HEK293 (cell line): ENCODE measurements at regions not wholly inside any gene's neighbourhood (a gene's known extent, or its start where the extent isn't known, plus 50 kb on each side); places are given as distances from the start of the nearest gene placed in this dataset.

ENCODE experiments used
- CTCF ChIA-PET: fragments of 350-600 bp; formaldehyde crosslinking; extraction: SDS; loops from one replicate; lab custom pipeline; 2021; ENCODE audit warnings: antibody characterized with exemption; lab: Yijun Ruan, JAX
- POLR2A ChIA-PET: fragments of 300-600 bp; formaldehyde crosslinking; extraction: SDS; loops from one replicate; lab custom pipeline; 2020; ENCODE audit warnings: antibody characterized with exemption, inconsistent platforms; lab: Yijun Ruan, JAX
- H3K27ac ChIP-seq: fragments of 200-500 bp; sonication (Bioruptor generic); 2 replicates; pipeline ENCODE4 v1.5.1; 2014; ENCODE audit warnings: low read depth, low read length, control low read depth, inconsistent platforms; ENCODE audit errors: extremely low read depth
- H3K36me3 ChIP-seq, 2 experiments: fragments of 200-500 bp in 1 of 2; sonication (Bioruptor generic) in 1 of 2; 1 replicate in 1 of 2; 2 replicates in 1 of 2; pipeline ENCODE4 v1.5.1; 2014 to 2017; ENCODE audit warnings: inconsistent platforms in 2 of 2, low read length in 2 of 2; ENCODE audit not compliant: control insufficient read depth in 2 of 2, insufficient read depth in 1 of 2
- H3K4me1 ChIP-seq: fragments of 200-500 bp; sonication (Bioruptor generic); 2 replicates; pipeline ENCODE4 v1.5.1; 2014; ENCODE audit warnings: mild to moderate bottlenecking, low read length, inconsistent platforms; ENCODE audit not compliant: control insufficient read depth, insufficient read depth
- H3K4me3 ChIP-seq: 2 replicates; pipeline ENCODE4 v1.5.1; 2011; ENCODE audit warnings: low read depth, mild to moderate bottlenecking, control low read depth, low read length, moderate library complexity
- H3K9me3 ChIP-seq: fragments of 200-500 bp; sonication (Bioruptor generic); 2 replicates; pipeline ENCODE4 v1.5.1; 2014; ENCODE audit warnings: low read depth, low read length, inconsistent platforms; ENCODE audit not compliant: control insufficient read depth, insufficient read depth
- BCL11B ChIP-seq: fragments of 450-650 bp; formaldehyde crosslinking; IDR thresholded peaks from 2 replicates; pipeline ENCODE4 v1.5.1; 2016; ENCODE audit warnings: low read depth, missing biosample characterization, missing genetic modification characterization
- GLI2 ChIP-seq: fragments of 450-650 bp; formaldehyde crosslinking; IDR thresholded peaks from 2 replicates; pipeline ENCODE4; 2017; ENCODE audit warnings: missing biosample characterization, missing genetic modification characterization, low read depth, borderline replicate concordance
- PBX3 ChIP-seq: sonication (generic); formaldehyde crosslinking; IDR thresholded peaks from 2 replicates; pipeline ENCODE4 v1.8.1; 2022; ENCODE audit warnings: mild to moderate bottlenecking, moderate library complexity, missing genetic modification reagents
- SP2 ChIP-seq: fragments of 450-650 bp; formaldehyde crosslinking; IDR thresholded peaks from 2 replicates; pipeline ENCODE4 v1.5.1; 2016; ENCODE audit warnings: missing biosample characterization, missing genetic modification characterization
- YY1 ChIP-seq: fragments of 450-650 bp; formaldehyde crosslinking; IDR thresholded peaks from 2 replicates; pipeline ENCODE4 v1.5.1; 2018; ENCODE audit warnings: missing biosample characterization, missing genetic modification characterization
- ZNF146 ChIP-seq: fragments of 450-650 bp; formaldehyde crosslinking; IDR thresholded peaks from 2 replicates; pipeline ENCODE4 v1.5.1; 2016; ENCODE audit warnings: missing biosample characterization, missing genetic modification characterization
- ZNF169 ChIP-seq: fragments of 450-650 bp; formaldehyde crosslinking; IDR thresholded peaks from 2 replicates; pipeline ENCODE4 v1.5.1; 2016; ENCODE audit warnings: missing biosample characterization, missing genetic modification characterization
- ZNF184 ChIP-seq: fragments of 450-650 bp; IDR thresholded peaks from 2 replicates; pipeline ENCODE4 v1.5.1; 2018; ENCODE audit warnings: missing biosample characterization, mild to moderate bottlenecking, missing genetic modification characterization
- ZNF311 ChIP-seq: fragments of 450-650 bp; formaldehyde crosslinking; IDR thresholded peaks from 2 replicates; pipeline ENCODE4 v1.5.1; 2017; ENCODE audit warnings: missing biosample characterization, missing genetic modification characterization, borderline replicate concordance
- ZNF335 ChIP-seq: fragments of 450-650 bp; formaldehyde crosslinking; conservative IDR thresholded peaks from 2 replicates; pipeline ENCODE4 v1.5.1; 2016; ENCODE audit warnings: missing biosample characterization, missing genetic modification characterization
- ZNF37A ChIP-seq: fragments of 450-650 bp; IDR thresholded peaks from 2 replicates; pipeline ENCODE4 v1.5.1; 2018; ENCODE audit warnings: missing biosample characterization, missing genetic modification characterization
- ZNF549 ChIP-seq: fragments of 450-650 bp; IDR thresholded peaks from 2 replicates; pipeline ENCODE4 v1.5.1; 2018; ENCODE audit warnings: missing biosample characterization, missing genetic modification characterization, mild to moderate bottlenecking, inconsistent platforms, moderate library complexity
- ZNF621 ChIP-seq: fragments of 450-650 bp; formaldehyde crosslinking; IDR thresholded peaks from 2 replicates; pipeline ENCODE4 v1.5.1; 2017; ENCODE audit warnings: missing biosample characterization, missing genetic modification characterization
- ZNF791 ChIP-seq: fragments of 450-650 bp; formaldehyde crosslinking; IDR thresholded peaks from 2 replicates; pipeline ENCODE4 v1.5.1; 2016; ENCODE audit warnings: missing biosample characterization, missing genetic modification characterization
- ZSCAN16 ChIP-seq: fragments of 450-650 bp; formaldehyde crosslinking; IDR thresholded peaks from 2 replicates; pipeline ENCODE4 v1.5.1; 2016; ENCODE audit warnings: missing biosample characterization, missing genetic modification characterization
- TF ChIP-seq, protein P1 (sequence below): fragments of 450-650 bp; formaldehyde crosslinking; IDR thresholded peaks from 2 replicates; pipeline ENCODE4 v1.5.1; 2016; ENCODE audit warnings: missing biosample characterization, missing genetic modification characterization, borderline replicate concordance
- TF ChIP-seq, protein P2 (sequence below): fragments of 450-650 bp; formaldehyde crosslinking; IDR thresholded peaks from 2 replicates; pipeline ENCODE4 v1.5.1; 2016; ENCODE audit warnings: missing biosample characterization, missing genetic modification characterization, low read depth

- no peaks in the 10 kb centered on the region for H3K4me1 ChIP-seq
- no peaks in the 10 kb centered on the region for H3K36me3 ChIP-seq
- TF ChIP-seq ZNF311 = no peak
- TF ChIP-seq ZNF37A (tag by site-specific recombination) = no peak
- TF ChIP-seq YY1 (tag by site-specific recombination) = no peak
- no peak for TF ChIP-seq ZSCAN16 (tag by site-specific recombination)
- TF ChIP-seq SP2 (tag by site-specific recombination) = no peak
- TF ChIP-seq, protein P1, sequence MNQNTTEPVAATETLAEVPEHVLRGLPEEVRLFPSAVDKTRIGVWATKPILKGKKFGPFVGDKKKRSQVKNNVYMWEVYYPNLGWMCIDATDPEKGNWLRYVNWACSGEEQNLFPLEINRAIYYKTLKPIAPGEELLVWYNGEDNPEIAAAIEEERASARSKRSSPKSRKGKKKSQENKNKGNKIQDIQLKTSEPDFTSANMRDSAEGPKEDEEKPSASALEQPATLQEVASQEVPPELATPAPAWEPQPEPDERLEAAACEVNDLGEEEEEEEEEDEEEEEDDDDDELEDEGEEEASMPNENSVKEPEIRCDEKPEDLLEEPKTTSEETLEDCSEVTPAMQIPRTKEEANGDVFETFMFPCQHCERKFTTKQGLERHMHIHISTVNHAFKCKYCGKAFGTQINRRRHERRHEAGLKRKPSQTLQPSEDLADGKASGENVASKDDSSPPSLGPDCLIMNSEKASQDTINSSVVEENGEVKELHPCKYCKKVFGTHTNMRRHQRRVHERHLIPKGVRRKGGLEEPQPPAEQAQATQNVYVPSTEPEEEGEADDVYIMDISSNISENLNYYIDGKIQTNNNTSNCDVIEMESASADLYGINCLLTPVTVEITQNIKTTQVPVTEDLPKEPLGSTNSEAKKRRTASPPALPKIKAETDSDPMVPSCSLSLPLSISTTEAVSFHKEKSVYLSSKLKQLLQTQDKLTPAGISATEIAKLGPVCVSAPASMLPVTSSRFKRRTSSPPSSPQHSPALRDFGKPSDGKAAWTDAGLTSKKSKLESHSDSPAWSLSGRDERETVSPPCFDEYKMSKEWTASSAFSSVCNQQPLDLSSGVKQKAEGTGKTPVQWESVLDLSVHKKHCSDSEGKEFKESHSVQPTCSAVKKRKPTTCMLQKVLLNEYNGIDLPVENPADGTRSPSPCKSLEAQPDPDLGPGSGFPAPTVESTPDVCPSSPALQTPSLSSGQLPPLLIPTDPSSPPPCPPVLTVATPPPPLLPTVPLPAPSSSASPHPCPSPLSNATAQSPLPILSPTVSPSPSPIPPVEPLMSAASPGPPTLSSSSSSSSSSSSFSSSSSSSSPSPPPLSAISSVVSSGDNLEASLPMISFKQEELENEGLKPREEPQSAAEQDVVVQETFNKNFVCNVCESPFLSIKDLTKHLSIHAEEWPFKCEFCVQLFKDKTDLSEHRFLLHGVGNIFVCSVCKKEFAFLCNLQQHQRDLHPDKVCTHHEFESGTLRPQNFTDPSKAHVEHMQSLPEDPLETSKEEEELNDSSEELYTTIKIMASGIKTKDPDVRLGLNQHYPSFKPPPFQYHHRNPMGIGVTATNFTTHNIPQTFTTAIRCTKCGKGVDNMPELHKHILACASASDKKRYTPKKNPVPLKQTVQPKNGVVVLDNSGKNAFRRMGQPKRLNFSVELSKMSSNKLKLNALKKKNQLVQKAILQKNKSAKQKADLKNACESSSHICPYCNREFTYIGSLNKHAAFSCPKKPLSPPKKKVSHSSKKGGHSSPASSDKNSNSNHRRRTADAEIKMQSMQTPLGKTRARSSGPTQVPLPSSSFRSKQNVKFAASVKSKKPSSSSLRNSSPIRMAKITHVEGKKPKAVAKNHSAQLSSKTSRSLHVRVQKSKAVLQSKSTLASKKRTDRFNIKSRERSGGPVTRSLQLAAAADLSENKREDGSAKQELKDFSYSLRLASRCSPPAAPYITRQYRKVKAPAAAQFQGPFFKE (tag by site-specific recombination) = no peak
- no peak for TF ChIP-seq ZNF549
- TF ChIP-seq ZNF184 = no peak
- TF ChIP-seq GLI2 (tag by site-specific recombination) = no peak
- no peak for TF ChIP-seq ZNF791 (tag by site-specific recombination)
- no peak for TF ChIP-seq ZNF146 (tag by site-specific recombination)
- TF ChIP-seq BCL11B (tag by site-specific recombination) = no peak
- TF ChIP-seq, protein P2, sequence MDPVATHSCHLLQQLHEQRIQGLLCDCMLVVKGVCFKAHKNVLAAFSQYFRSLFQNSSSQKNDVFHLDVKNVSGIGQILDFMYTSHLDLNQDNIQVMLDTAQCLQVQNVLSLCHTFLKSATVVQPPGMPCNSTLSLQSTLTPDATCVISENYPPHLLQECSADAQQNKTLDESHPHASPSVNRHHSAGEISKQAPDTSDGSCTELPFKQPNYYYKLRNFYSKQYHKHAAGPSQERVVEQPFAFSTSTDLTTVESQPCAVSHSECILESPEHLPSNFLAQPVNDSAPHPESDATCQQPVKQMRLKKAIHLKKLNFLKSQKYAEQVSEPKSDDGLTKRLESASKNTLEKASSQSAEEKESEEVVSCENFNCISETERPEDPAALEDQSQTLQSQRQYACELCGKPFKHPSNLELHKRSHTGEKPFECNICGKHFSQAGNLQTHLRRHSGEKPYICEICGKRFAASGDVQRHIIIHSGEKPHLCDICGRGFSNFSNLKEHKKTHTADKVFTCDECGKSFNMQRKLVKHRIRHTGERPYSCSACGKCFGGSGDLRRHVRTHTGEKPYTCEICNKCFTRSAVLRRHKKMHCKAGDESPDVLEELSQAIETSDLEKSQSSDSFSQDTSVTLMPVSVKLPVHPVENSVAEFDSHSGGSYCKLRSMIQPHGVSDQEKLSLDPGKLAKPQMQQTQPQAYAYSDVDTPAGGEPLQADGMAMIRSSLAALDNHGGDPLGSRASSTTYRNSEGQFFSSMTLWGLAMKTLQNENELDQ (tag by site-specific recombination) = no peak
- no peak for TF ChIP-seq ZNF169 (tag by site-specific recombination)
- TF ChIP-seq ZNF335 (tag by site-specific recombination) = no peak
- no peak for TF ChIP-seq ZNF621 (tag by site-specific recombination)
- no peak for TF ChIP-seq PBX3 (CRISPR knock-in tag)
- POLR2A ChIA-PET = no interaction called here
- no peak overlapping the region for H3K4me3 ChIP-seq
- H3K27ac ChIP-seq = no peak overlapping the region
- no peaks in the 10 kb centered on the region for H3K9me3 ChIP-seq
- CTCF ChIA-PET = interaction anchor here (0.6 kb wide), 1 partner anchor 649 kb away, joined by 4 read pairs; no protein-coding TSS in a partner anchor
These were observed 771.2 kb upstream of the B3GALT2 start for GRCh38 chr1:193957556-193958095.
